Naive B cell (primary cell): ENCODE measurements at regions not wholly inside any gene's neighbourhood (a gene's known extent, or its start where the extent isn't known, plus 50 kb on each side); places are given as distances from the start of the nearest gene placed in this dataset.

Experiments used
- ATAC-seq, 2 donors: fragments of 150-1000 bp; cut with Tn5 transposase; 2 replicates each; pipeline ENCODE4 v1.10.0; 2021; ENCODE audit warnings: low read depth in 2 of 2, mild to moderate bottlenecking in 2 of 2, moderate library complexity in 2 of 2
- DNase-seq: peaks from one replicate; pipeline ENCODE4 v3.0.0; 2022
- H3K27ac Mint-ChIP-seq, 6 donors: one replicate each; pipeline ENCODE4 v1.8.0; 2020 to 2022; ENCODE audit warnings: mild to moderate bottlenecking in 6 of 6, mixed read lengths in 6 of 6, moderate library complexity in 5 of 6, inconsistent platforms in 2 of 6
- H3K27me3 Mint-ChIP-seq, 3 donors: one replicate each; pipeline ENCODE4 v1.8.0; 2021 to 2022; ENCODE audit warnings: mixed read lengths in 3 of 3, mild to moderate bottlenecking in 1 of 3
- H3K36me3 Mint-ChIP-seq, 2 donors: one replicate each; pipeline ENCODE4 v1.8.0; 2020 to 2022; ENCODE audit warnings: mixed read lengths in 2 of 2, inconsistent platforms in 1 of 2, mild to moderate bottlenecking in 1 of 2
- H3K4me1 Mint-ChIP-seq, 3 donors: one replicate each; pipeline ENCODE4 v1.8.0; 2020 to 2022; ENCODE audit warnings: mixed read lengths in 3 of 3, inconsistent platforms in 1 of 3, mild to moderate bottlenecking in 1 of 3, moderate library complexity in 1 of 3
- H3K4me3 Mint-ChIP-seq, 8 donors: one replicate each; pipeline ENCODE4 v1.8.0; 2020 to 2022; ENCODE audit warnings: mild to moderate bottlenecking in 8 of 8, mixed read lengths in 8 of 8, moderate library complexity in 8 of 8, inconsistent platforms in 2 of 8
- H3K9me3 Mint-ChIP-seq, 7 donors: one replicate each; pipeline ENCODE4 v1.8.0; 2020 to 2022; ENCODE audit warnings: mixed read lengths in 7 of 7, mild to moderate bottlenecking in 5 of 7, inconsistent platforms in 2 of 7, moderate library complexity in 1 of 7

- no peak overlapping the region for H3K4me3 Mint-ChIP-seq
- no peaks in the 10 kb centered on the region for H3K4me1 Mint-ChIP-seq
- peaks cover 0 to 8% (median 7%) of the 10 kb centered on the region in 3 donors for H3K27me3 Mint-ChIP-seq
- DNase-seq (no peak), ATAC-seq (no peak)
- no peak overlapping the region for H3K27ac Mint-ChIP-seq
- H3K36me3 Mint-ChIP-seq: no peaks in the 10 kb centered on the region
- peaks cover 0 to 14% (median 2%) of the 10 kb centered on the region in 7 donors for H3K9me3 Mint-ChIP-seq
Observed at GRCh38 chr11:13098063-13098462, 88.9 kb downstream of the RASSF10 start.

- DNase-seq (no peak), ATAC-seq (no peak)
- peaks cover 0 to 8% (median 7%) of the 10 kb centered on the region in 3 donors for H3K27me3 Mint-ChIP-seq
- H3K27ac Mint-ChIP-seq: no peak overlapping the region
- H3K4me1 Mint-ChIP-seq: no peaks in the 10 kb centered on the region
- H3K36me3 Mint-ChIP-seq: no peaks in the 10 kb centered on the region
- H3K4me3 Mint-ChIP-seq: no peak overlapping the region
- H3K9me3 Mint-ChIP-seq: peaks cover 0 to 8% (median 2%) of the 10 kb centered on the region in 7 donors
Observed at GRCh38 chr11:13098616-13099289, 89.6 kb downstream of the RASSF10 start.

GRCh38 chr11:13101644-13102512, 92.8 kb downstream of the RASSF10 start:
- Mint-ChIP-seq H3K27ac (peak overlapping the region in 1 of 6 donors; percentile 23), H3K4me3 (no peak overlapping the region), H3K4me1 (no peaks in the 10 kb centered on the region), H3K36me3 (no peaks in the 10 kb centered on the region), H3K27me3 (peaks cover 8 to 18% (median 17%) of the 10 kb centered on the region in 3 donors), H3K9me3 (peaks cover 0 to 16% (median 0%) of the 10 kb centered on the region in 7 donors)
- ATAC-seq: no peak
- DNase-seq: no peak

GRCh38 chr11:13102513-13102840, 93.4 kb downstream of the RASSF10 start:
- H3K4me3 Mint-ChIP-seq: no peak overlapping the region
- peaks cover 8 to 18% (median 15%) of the 10 kb centered on the region in 3 donors for H3K27me3 Mint-ChIP-seq
- DNase-seq (no peak), ATAC-seq (no peak)
- no peak overlapping the region for H3K27ac Mint-ChIP-seq
- H3K36me3 Mint-ChIP-seq: no peaks in the 10 kb centered on the region
- no peaks in the 10 kb centered on the region for H3K4me1 Mint-ChIP-seq
- H3K9me3 Mint-ChIP-seq: peaks cover 0 to 18% (median 0%) of the 10 kb centered on the region in 7 donors

- H3K27ac Mint-ChIP-seq: no peak overlapping the region
- H3K36me3 Mint-ChIP-seq: no peaks in the 10 kb centered on the region
- no peak overlapping the region for H3K4me3 Mint-ChIP-seq
- DNase-seq (no peak), ATAC-seq (no peak)
- H3K9me3 Mint-ChIP-seq: peaks cover 0 to 23% (median 2%) of the 10 kb centered on the region in 7 donors
- H3K4me1 Mint-ChIP-seq: no peaks in the 10 kb centered on the region
- H3K27me3 Mint-ChIP-seq: peaks cover 8 to 21% (median 14%) of the 10 kb centered on the region in 3 donors
Observed at GRCh38 chr11:13102865-13103539, 93.9 kb downstream of the RASSF10 start.

GRCh38 chr11:13103962-13104554, 94.9 kb downstream of the RASSF10 start:
- peaks cover 3 to 26% (median 9%) of the 10 kb centered on the region in 7 donors for H3K9me3 Mint-ChIP-seq
- H3K36me3 Mint-ChIP-seq: no peaks in the 10 kb centered on the region
- H3K27me3 Mint-ChIP-seq: peaks cover 8 to 27% (median 14%) of the 10 kb centered on the region in 3 donors
- no peak for ATAC-seq
- no peaks in the 10 kb centered on the region for H3K4me1 Mint-ChIP-seq
- H3K27ac Mint-ChIP-seq: no peak overlapping the region
- H3K4me3 Mint-ChIP-seq: no peak overlapping the region
- no peak for DNase-seq

GRCh38 chr11:13104619-13105236, 95.6 kb downstream of the RASSF10 start:
- peaks cover 3 to 22% (median 12%) of the 10 kb centered on the region in 7 donors for H3K9me3 Mint-ChIP-seq
- H3K36me3 Mint-ChIP-seq: no peaks in the 10 kb centered on the region
- DNase-seq (no peak), ATAC-seq (no peak)
- no peak overlapping the region for H3K27ac Mint-ChIP-seq
- no peak overlapping the region for H3K4me3 Mint-ChIP-seq
- peaks cover 8 to 21% (median 14%) of the 10 kb centered on the region in 3 donors for H3K27me3 Mint-ChIP-seq
- no peaks in the 10 kb centered on the region for H3K4me1 Mint-ChIP-seq

- DNase-seq (no peak), ATAC-seq (no peak)
- Mint-ChIP-seq H3K4me1 (no peaks in the 10 kb centered on the region), H3K27ac (no peak overlapping the region), H3K4me3 (no peak overlapping the region), H3K36me3 (no peaks in the 10 kb centered on the region), H3K9me3 (peaks cover 3 to 22% (median 12%) of the 10 kb centered on the region in 7 donors), H3K27me3 (peaks cover 8 to 21% (median 14%) of the 10 kb centered on the region in 3 donors)
Observed at GRCh38 chr11:13105237-13105844, 96.2 kb downstream of the RASSF10 start.

- Mint-ChIP-seq H3K36me3 (no peaks in the 10 kb centered on the region), H3K27ac (no peak overlapping the region), H3K27me3 (peaks cover 8 to 21% (median 10%) of the 10 kb centered on the region in 3 donors), H3K4me3 (no peak overlapping the region), H3K9me3 (peaks cover 3 to 22% (median 12%) of the 10 kb centered on the region in 7 donors), H3K4me1 (no peaks in the 10 kb centered on the region)
- ATAC-seq: no peak
- DNase-seq: no peak
Observed at GRCh38 chr11:13107544-13108044, 98.5 kb downstream of the RASSF10 start.

- ATAC-seq (no peak), DNase-seq (no peak)
- Mint-ChIP-seq H3K36me3 (no peaks in the 10 kb centered on the region), H3K9me3 (peaks cover 4 to 22% (median 12%) of the 10 kb centered on the region in 7 donors), H3K4me3 (no peak overlapping the region), H3K27me3 (peaks cover 10 to 21% (median 10%) of the 10 kb centered on the region in 3 donors), H3K27ac (no peak overlapping the region), H3K4me1 (no peaks in the 10 kb centered on the region)
Observed at GRCh38 chr11:13108416-13108815, 99.3 kb downstream of the RASSF10 start.

- Mint-ChIP-seq H3K27me3 (peaks cover 10 to 21% (median 13%) of the 10 kb centered on the region in 3 donors), H3K27ac (no peak overlapping the region), H3K4me3 (no peak overlapping the region), H3K36me3 (no peaks in the 10 kb centered on the region), H3K9me3 (peaks cover 6 to 22% (median 12%) of the 10 kb centered on the region in 7 donors), H3K4me1 (no peaks in the 10 kb centered on the region)
- no peak for ATAC-seq
- no peak for DNase-seq
Observed at GRCh38 chr11:13109616-13110015, 100.5 kb downstream of the RASSF10 start.

- H3K4me3 Mint-ChIP-seq: no peak overlapping the region
- ATAC-seq: no peak
- H3K36me3 Mint-ChIP-seq: no peaks in the 10 kb centered on the region
- H3K9me3 Mint-ChIP-seq: peaks cover 5 to 17% (median 12%) of the 10 kb centered on the region in 7 donors
- no peak overlapping the region for H3K27ac Mint-ChIP-seq
- H3K27me3 Mint-ChIP-seq: peaks cover 10 to 18% (median 11%) of the 10 kb centered on the region in 3 donors
- DNase-seq: no peak
- no peaks in the 10 kb centered on the region for H3K4me1 Mint-ChIP-seq
Observed at GRCh38 chr11:13110145-13110544, 101.0 kb downstream of the RASSF10 start.
